H1 (cell line): ENCODE measurements at regions not wholly inside any gene's neighbourhood (a gene's known extent, or its start where the extent isn't known, plus 50 kb on each side); places are given as distances from the start of the nearest gene placed in this dataset.

Experiments used
- CTCF ChIA-PET: fragments of 300-600 bp; sonication (Branson Sonifier 250); formaldehyde crosslinking; loops from one replicate; lab custom pipeline; 2021; ENCODE audit not compliant: partially characterized antibody; lab: Charles Lee
- POLR2A ChIA-PET: fragments of 300-600 bp; sonication (Branson Sonifier 250); formaldehyde crosslinking; loops from one replicate; lab custom pipeline; 2021; ENCODE audit warnings: inconsistent platforms; ENCODE audit not compliant: partially characterized antibody; lab: Charles Lee
- DNase-seq, 2 experiments: peaks; one replicate each; pipeline versions ENCODE4 v3.0.0 to v3.0.0-alpha.2; 2010 to 2022; ENCODE audit warnings: low spot score in 2 of 2, low read depth in 1 of 2, mixed read lengths in 1 of 2
- FAIRE-seq: peaks from 2 replicates; lab custom pipeline; 2011; peaks lifted over from hg19 to GRCh38; lab: Jason Lieb, UNC
- H2AFZ ChIP-seq: 2 replicates; pipeline ENCODE4 v1.8.1; 2012; ENCODE audit warnings: low read length, inconsistent platforms
- H2AK5ac ChIP-seq: 2 replicates; pipeline ENCODE4 v1.6.1; 2013; ENCODE audit warnings: low read depth, low read length
- H2BK120ac ChIP-seq: replicated peaks from 2 replicates; pipeline ENCODE3; 2013; ENCODE audit warnings: low read depth, low read length, inconsistent platforms
- H2BK12ac ChIP-seq: 2 replicates; pipeline ENCODE4 v1.6.1; 2013; ENCODE audit warnings: low read depth, low read length
- H2BK15ac ChIP-seq: 2 replicates; pipeline ENCODE4 v1.6.1; 2013; ENCODE audit warnings: low read length
- H2BK20ac ChIP-seq: 2 replicates; pipeline ENCODE4 v1.6.1; 2013; ENCODE audit warnings: low read length
- H2BK5ac ChIP-seq: 2 replicates; pipeline ENCODE4 v1.6.1; 2013; ENCODE audit warnings: low read depth, low read length
- H3K14ac ChIP-seq: 2 replicates; pipeline ENCODE4 v1.6.1; 2013; ENCODE audit warnings: inconsistent platforms; ENCODE audit not compliant: insufficient read length
- H3K18ac ChIP-seq: 2 replicates; pipeline ENCODE4 v1.6.1; 2013; ENCODE audit warnings: low read length; ENCODE audit errors: extremely low read depth
- H3K23ac ChIP-seq: 2 replicates; pipeline ENCODE4 v1.6.1; 2013; ENCODE audit warnings: inconsistent platforms; ENCODE audit not compliant: insufficient read length
- H3K23me2 ChIP-seq: 2 replicates; pipeline ENCODE4 v1.6.1; 2013; ENCODE audit warnings: low read depth, low read length
- H3K27ac ChIP-seq: 2 replicates; pipeline ENCODE4 v1.6.1; 2011; ENCODE audit warnings: low read depth, low read length, inconsistent platforms
- H3K27me3 ChIP-seq, 4 experiments: replicated peaks in 1 of 4; 1 replicate in 1 of 4; 2 replicates in 3 of 4; pipeline versions ENCODE4 v1.6.1 to v1.8.1; 2011 to 2013; ENCODE audit warnings: low read length in 3 of 4, mild to moderate bottlenecking in 3 of 4, inconsistent platforms in 2 of 4, mixed read lengths in 2 of 4, moderate library complexity in 1 of 4; ENCODE audit not compliant: control insufficient read depth in 3 of 4, insufficient read depth in 3 of 4; ENCODE audit errors: extremely low read depth in 1 of 4
- H3K36me3 ChIP-seq, 4 experiments: 2 replicates each; pipeline versions ENCODE4 v1.6.1 to v1.8.1; 2011 to 2013; ENCODE audit warnings: mild to moderate bottlenecking in 4 of 4, low read length in 3 of 4, moderate library complexity in 2 of 4, control low read depth in 1 of 4, inconsistent platforms in 1 of 4; ENCODE audit not compliant: insufficient read depth in 4 of 4, control insufficient read depth in 2 of 4
- H3K4ac ChIP-seq: replicated peaks from 2 replicates; pipeline ENCODE3; 2013; ENCODE audit warnings: low read length, low read depth, mixed read lengths, inconsistent platforms; ENCODE audit not compliant: insufficient read length
- H3K4me1 ChIP-seq, 4 experiments: replicated peaks in 1 of 4; 1 replicate in 1 of 4; 2 replicates in 3 of 4; pipeline versions ENCODE4 v1.6.1 to v1.8.1; 2011 to 2013; ENCODE audit warnings: low read length in 3 of 4, inconsistent platforms in 2 of 4, mixed read lengths in 1 of 4; ENCODE audit not compliant: insufficient read depth in 4 of 4, control insufficient read depth in 3 of 4
- H3K4me2 ChIP-seq, 2 experiments: 2 replicates each; pipeline versions ENCODE4 v1.6.1 to v1.8.1; 2011 to 2013; ENCODE audit warnings: low read depth in 2 of 2, low read length in 2 of 2, control low read depth in 1 of 2, inconsistent platforms in 1 of 2, mild to moderate bottlenecking in 1 of 2; ENCODE audit not compliant: insufficient read depth in 1 of 2
- H3K4me3 ChIP-seq, 4 experiments: fragments of 200-600, 300-600 bp in 1 of 4; sonication (generic), shearing (Covaris generic), sonication (Bioruptor Twin) in 1 of 4; 2 replicates each; pipeline versions ENCODE4 v1.5.1 to v1.8.1; 2011 to 2016; ENCODE audit warnings: low read length in 4 of 4, low read depth in 3 of 4, control low read depth in 2 of 4, inconsistent platforms in 2 of 4, mild to moderate bottlenecking in 2 of 4, mixed read lengths in 1 of 4, moderate library complexity in 1 of 4; ENCODE audit not compliant: insufficient read depth in 2 of 4; ENCODE audit errors: extremely low read depth in 1 of 4
- H3K56ac ChIP-seq: replicated peaks from 2 replicates; pipeline ENCODE3; 2013; ENCODE audit warnings: low read depth, mild to moderate bottlenecking, mixed read lengths, low read length, inconsistent platforms; ENCODE audit not compliant: insufficient read length
- H3K79me1 ChIP-seq: 2 replicates; pipeline ENCODE4 v1.6.1; 2013; ENCODE audit warnings: low read depth, low read length, control low read depth
- H3K79me2 ChIP-seq, 2 experiments: 2 replicates each; pipeline versions ENCODE4 v1.6.1 to v1.8.1; 2012 to 2013; ENCODE audit warnings: low read length in 2 of 2, mild to moderate bottlenecking in 2 of 2, inconsistent platforms in 1 of 2; ENCODE audit not compliant: insufficient read depth in 2 of 2, control insufficient read depth in 1 of 2
- H3K9ac ChIP-seq, 4 experiments: replicated peaks in 1 of 4; 1 replicate in 1 of 4; 2 replicates in 3 of 4; pipeline versions ENCODE4 v1.6.1 to v1.8.1; 2011 to 2013; ENCODE audit warnings: low read depth in 3 of 4, low read length in 3 of 4, control low read depth in 2 of 4, mild to moderate bottlenecking in 2 of 4, moderate library complexity in 2 of 4, inconsistent platforms in 1 of 4; ENCODE audit errors: extremely low read depth in 1 of 4
- H3K9me3 ChIP-seq, 2 experiments: 2 replicates each; pipeline versions ENCODE4 v1.6.1 to v1.8.1; 2012 to 2013; ENCODE audit warnings: mild to moderate bottlenecking in 2 of 2, moderate library complexity in 2 of 2, control low read depth in 1 of 2, inconsistent platforms in 1 of 2, low read depth in 1 of 2, low read length in 1 of 2, mixed read lengths in 1 of 2; ENCODE audit not compliant: insufficient read depth in 2 of 2
- H4K20me1 ChIP-seq, 2 experiments: replicated peaks in 1 of 2; 2 replicates each; pipeline versions ENCODE3 to v1.8.1; 2011 to 2013; ENCODE audit warnings: inconsistent platforms in 2 of 2, low read length in 2 of 2, mild to moderate bottlenecking in 1 of 2; ENCODE audit not compliant: insufficient read depth in 2 of 2, control insufficient read depth in 1 of 2
- H4K5ac ChIP-seq: 2 replicates; pipeline ENCODE4 v1.6.1; 2013; ENCODE audit warnings: low read length, low read depth, mixed read lengths, inconsistent platforms; ENCODE audit not compliant: insufficient read length
- H4K8ac ChIP-seq: 2 replicates; pipeline ENCODE4 v1.8.0; 2013; ENCODE audit warnings: mild to moderate bottlenecking, moderate library complexity, low read length, inconsistent platforms; ENCODE audit not compliant: insufficient read depth; ENCODE audit errors: extremely low read depth
- H4K91ac ChIP-seq: replicated peaks from 2 replicates; pipeline ENCODE3; 2013; ENCODE audit warnings: low read length, mixed read lengths, inconsistent platforms; ENCODE audit not compliant: insufficient read length
- BACH1 ChIP-seq: IDR thresholded peaks from 2 replicates; pipeline ENCODE4 v1.6.1; 2012; ENCODE audit warnings: low read length, improper control_type of control experiment
- BRCA1 ChIP-seq: IDR thresholded peaks from 2 replicates; pipeline ENCODE4 v1.6.1; 2012; ENCODE audit warnings: low read depth, low read length, improper control_type of control experiment
- EP300 ChIP-seq, 2 experiments: IDR thresholded peaks; 1 replicate in 1 of 2; 2 replicates in 1 of 2; pipeline ENCODE4 v1.6.1; 2011 to 2012; ENCODE audit warnings: low read depth in 2 of 2, low read length in 2 of 2, mild to moderate bottlenecking in 2 of 2, borderline replicate concordance in 1 of 2, inconsistent platforms in 1 of 2, moderate library complexity in 1 of 2
- JUN ChIP-seq: IDR thresholded peaks from 2 replicates; pipeline ENCODE4 v1.6.1; 2011; ENCODE audit warnings: low read depth, mild to moderate bottlenecking, improper control_type of control experiment, low read length
- JUND ChIP-seq: IDR thresholded peaks from 2 replicates; pipeline ENCODE4 v1.6.1; 2011; ENCODE audit warnings: mild to moderate bottlenecking, improper control_type of control experiment, low read length
- MAFK ChIP-seq: IDR thresholded peaks from 2 replicates; pipeline ENCODE4 v1.6.1; 2012; ENCODE audit warnings: low read depth, mild to moderate bottlenecking, improper control_type of control experiment, low read length
- POLR2A ChIP-seq, 2 experiments: IDR thresholded peaks; 1 replicate in 1 of 2; 2 replicates in 1 of 2; pipeline ENCODE4 v1.6.1; 2011; ENCODE audit warnings: low read depth in 2 of 2, low read length in 2 of 2, mild to moderate bottlenecking in 2 of 2; ENCODE audit errors: control extremely low read depth in 1 of 2
- SIN3A ChIP-seq, 2 experiments: IDR thresholded peaks in 1 of 2; conservative IDR thresholded peaks in 1 of 2; 2 replicates each; pipeline ENCODE4 v1.6.1; 2011 to 2012; ENCODE audit warnings: low read length in 2 of 2, improper control_type of control experiment in 1 of 2, low read depth in 1 of 2, mild to moderate bottlenecking in 1 of 2
- SP1 ChIP-seq: IDR thresholded peaks from 2 replicates; pipeline ENCODE4 v1.6.1; 2011; ENCODE audit warnings: low read depth, low read length
- SP4 ChIP-seq: IDR thresholded peaks from 2 replicates; pipeline ENCODE4 v1.6.1; 2012; ENCODE audit warnings: low read length, inconsistent platforms
- WGBS, 2 experiments: shearing (Covaris generic) in 1 of 2; methylation state at CpG; one replicate each; pipeline versions ENCODE4 v1.1.6 to v1.1.7; 2013 to 2015; ENCODE audit warnings: low lambda C conversion rate in 2 of 2, mixed read lengths in 2 of 2, inconsistent platforms in 1 of 2, low coverage in 1 of 2, missing lambda C conversion rate in 1 of 2; ENCODE audit not compliant: insufficient replicate concordance in 2 of 2, insufficient coverage in 1 of 2, insufficient read length in 1 of 2; ENCODE audit errors: extremely low coverage in 1 of 2, missing lambda C conversion rate in 1 of 2; 5-methylcytosine and 5-hydroxymethylcytosine counted together
- TF ChIP-seq, protein P1 (sequence below): IDR thresholded peaks from 2 replicates; pipeline ENCODE4 v1.6.1; 2011; ENCODE audit warnings: low read depth, mild to moderate bottlenecking, low read length; ENCODE audit not compliant: insufficient read depth
- TF ChIP-seq, protein P2 (sequence below): IDR thresholded peaks from 2 replicates; pipeline ENCODE4 v1.6.1; 2012; ENCODE audit warnings: inconsistent platforms

DNA sequence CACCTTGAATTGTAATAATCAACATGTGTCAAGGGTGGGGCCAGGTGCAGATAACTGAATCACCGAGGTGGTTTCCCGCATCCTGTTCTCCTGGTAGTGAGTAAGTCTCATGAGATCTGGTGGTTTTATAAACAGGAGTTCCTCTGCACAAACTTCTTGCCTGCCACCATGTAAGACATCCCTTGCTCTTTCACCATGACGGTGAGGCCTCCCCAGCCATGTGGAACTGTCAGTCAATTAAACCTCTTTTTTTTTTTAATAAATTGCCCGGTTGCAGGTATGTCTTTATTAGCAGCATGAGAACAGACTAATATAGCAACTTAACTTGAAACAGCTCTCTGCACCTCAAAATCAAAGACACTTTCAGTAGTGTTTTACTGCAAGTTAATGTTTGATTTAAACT lies 121.6 kb downstream of the OGFRL1 start:
- no peak overlapping the region for H3K23ac ChIP-seq
- no peak overlapping the region for H3K9ac ChIP-seq
- no peaks in the 10 kb centered on the region for H3K9me3 ChIP-seq
- ChIA-PET CTCF (no interaction called here), POLR2A (no interaction called here)
- H3K23me2 ChIP-seq: no peaks in the 10 kb centered on the region
- H4K5ac ChIP-seq: no peak overlapping the region
- H3K79me2 ChIP-seq: no peaks in the 10 kb centered on the region
- no peak overlapping the region for H3K14ac ChIP-seq
- FAIRE-seq (no peak), DNase-seq (no peak)
- no peak overlapping the region for H2BK15ac ChIP-seq
- no peak overlapping the region for H4K91ac ChIP-seq
- no peak overlapping the region for H2AK5ac ChIP-seq
- TF ChIP-seq MAFK: no peak
- no peak for TF ChIP-seq SP1
- no peak for TF ChIP-seq JUN
- TF ChIP-seq, protein P1, sequence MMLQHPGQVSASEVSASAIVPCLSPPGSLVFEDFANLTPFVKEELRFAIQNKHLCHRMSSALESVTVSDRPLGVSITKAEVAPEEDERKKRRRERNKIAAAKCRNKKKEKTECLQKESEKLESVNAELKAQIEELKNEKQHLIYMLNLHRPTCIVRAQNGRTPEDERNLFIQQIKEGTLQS: no peak
- TF ChIP-seq POLR2A (IDR thresholded peaks at IDR 0.05; ENCODE audit: control extremely low read depth in 1 of 2, low read depth in 2 of 2, low read length in 2 of 2): no peak
- no peak for TF ChIP-seq EP300 (IDR thresholded peaks at IDR 0.05; ENCODE audit: borderline replicate concordance in 1 of 2, low read depth in 2 of 2, low read length in 2 of 2)
- TF ChIP-seq, protein P2, sequence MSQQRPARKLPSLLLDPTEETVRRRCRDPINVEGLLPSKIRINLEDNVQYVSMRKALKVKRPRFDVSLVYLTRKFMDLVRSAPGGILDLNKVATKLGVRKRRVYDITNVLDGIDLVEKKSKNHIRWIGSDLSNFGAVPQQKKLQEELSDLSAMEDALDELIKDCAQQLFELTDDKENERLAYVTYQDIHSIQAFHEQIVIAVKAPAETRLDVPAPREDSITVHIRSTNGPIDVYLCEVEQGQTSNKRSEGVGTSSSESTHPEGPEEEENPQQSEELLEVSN: no peak
- TF ChIP-seq BRCA1: no peak
- no peak for TF ChIP-seq SP4
- no peak for TF ChIP-seq BACH1
- no peak for TF ChIP-seq SIN3A (conservative IDR thresholded peaks at IDR 0.05 in 1 of 2, IDR thresholded peaks at IDR 0.05 in 1 of 2; ENCODE audit: low read depth in 1 of 2, low read length in 2 of 2)
- no peak for TF ChIP-seq JUND
- TF ChIP-seq, all 59 proteins: peak for 0
- Histone ChIP-seq H3K27ac (no peak overlapping the region), H3K4me1 (peaks cover 0 to 6% (median 1%) of the 10 kb centered on the region in 4 experiments; a peak in 3 of 7 replicates), H3K27me3 (peaks cover 0 to 2% (median 0%) of the 10 kb centered on the region in 4 experiments; a peak in 1 of 7 replicates), H3K56ac (no peak overlapping the region), H2BK20ac (no peak overlapping the region), H2BK120ac (no peak overlapping the region), H3K79me1 (no peaks in the 10 kb centered on the region), H2BK5ac (no peak overlapping the region), H3K36me3 (no peaks in the 10 kb centered on the region), H2BK12ac (no peak overlapping the region), H3K4ac (no peak overlapping the region), H3K4me2 (no peak overlapping the region), H3K4me3 (no peak overlapping the region), H4K20me1 (no peaks in the 10 kb centered on the region), H3K18ac (no peak overlapping the region), H4K8ac (no peak overlapping the region), H2AFZ (no peak overlapping the region)
- WGBS, 2 experiments: 92% methylated on average over 4 of the region's 4 CpGs; no CpG with 5 or more reads in 1 of the 2 experiments
